Activated CD8-positive, alpha-beta memory T cell treated with anti-CD3 and anti-CD28 coated beads, Interleukin-2, amount 10 ng/mL, durations not matched to agents 7 days and 5 days (primary cell): ENCODE measurements at regions not wholly inside any gene's neighbourhood (a gene's known extent, or its start where the extent isn't known, plus 50 kb on each side); places are given as distances from the start of the nearest gene placed in this dataset.

Experiments
- ATAC-seq: fragments of 150-1000 bp; cut with Tn5 transposase; one replicate; pipeline ENCODE4 v1.10.0; 2021; ENCODE audit warnings: moderate library complexity
- CTCF ChIA-PET: fragments of 350-600 bp; sonication (Branson Sonifier 250); formaldehyde crosslinking; loops from one replicate; lab custom pipeline; 2021; ENCODE audit warnings: antibody characterized with exemption; lab: Charles Lee
- DNase-seq: peaks from one replicate; pipeline ENCODE4 v3.0.0-alpha.2; 2020
- H3K27ac Mint-ChIP-seq: one replicate; pipeline ENCODE4 v1.8.0; 2021; ENCODE audit warnings: mild to moderate bottlenecking, mixed read lengths
- H3K27me3 Mint-ChIP-seq: one replicate; pipeline ENCODE4 v1.8.0; 2021; ENCODE audit warnings: mixed read lengths
- H3K36me3 Mint-ChIP-seq: one replicate; pipeline ENCODE4 v1.8.0; 2021; ENCODE audit warnings: mild to moderate bottlenecking, mixed read lengths
- H3K4me1 Mint-ChIP-seq: one replicate; pipeline ENCODE4 v1.8.0; 2021; ENCODE audit warnings: mixed read lengths
- H3K4me3 Mint-ChIP-seq: one replicate; pipeline ENCODE4 v1.8.0; 2021; ENCODE audit warnings: mild to moderate bottlenecking, moderate library complexity, mixed read lengths
- H3K9me3 Mint-ChIP-seq: one replicate; pipeline ENCODE4 v1.8.0; 2022; ENCODE audit warnings: low read depth, mixed read lengths

DNA sequence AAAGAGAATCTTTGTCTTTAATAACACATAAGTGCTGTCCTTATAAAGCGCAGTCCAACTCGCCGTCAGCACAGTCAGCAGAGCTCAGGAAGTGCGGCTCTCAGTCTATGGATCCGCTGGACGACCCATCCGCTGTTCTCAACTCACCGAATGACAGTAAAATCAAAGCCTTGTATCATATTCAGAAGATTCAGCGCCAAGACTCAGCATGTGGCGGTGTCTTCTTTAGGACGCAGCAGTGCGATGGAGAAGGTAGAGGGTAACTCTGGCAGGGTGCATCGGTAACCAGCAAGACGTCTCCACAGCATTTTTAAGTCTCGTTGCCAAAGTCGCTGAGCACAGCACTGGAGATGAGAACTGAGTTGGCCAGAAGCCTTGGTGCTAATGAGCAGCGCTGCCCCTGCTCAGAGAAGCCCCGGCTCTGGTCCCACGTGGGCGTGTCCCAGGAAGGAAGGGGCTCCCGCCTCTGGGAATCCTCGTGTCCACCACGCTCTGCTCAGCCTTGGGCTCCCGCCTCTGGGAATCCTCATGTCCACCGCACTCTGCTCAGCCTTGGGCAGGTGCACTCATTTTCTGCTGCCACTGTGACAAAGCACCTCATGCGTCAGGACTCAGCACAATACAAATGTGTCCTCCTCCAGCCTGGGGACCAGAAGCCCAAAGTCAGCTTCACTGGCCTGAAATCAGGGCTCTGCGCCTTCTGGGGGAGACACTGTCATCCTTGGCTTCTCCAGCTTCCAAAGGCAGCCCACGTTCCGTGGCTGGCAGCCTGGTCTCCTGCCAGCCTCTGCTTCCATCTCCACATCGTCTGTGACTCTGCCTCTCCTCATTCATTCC is 238.0 kb upstream of the SALL3 start:
- Mint-ChIP-seq H3K9me3 (no peaks in the 10 kb centered on the region), H3K4me1 (no peaks in the 10 kb centered on the region), H3K4me3 (no peak overlapping the region), H3K27ac (no peak overlapping the region), H3K27me3 (no peaks in the 10 kb centered on the region), H3K36me3 (no peaks in the 10 kb centered on the region)
- DNase-seq, result no peak
- no peak for ATAC-seq
- CTCF ChIA-PET, result no interaction called here

DNA sequence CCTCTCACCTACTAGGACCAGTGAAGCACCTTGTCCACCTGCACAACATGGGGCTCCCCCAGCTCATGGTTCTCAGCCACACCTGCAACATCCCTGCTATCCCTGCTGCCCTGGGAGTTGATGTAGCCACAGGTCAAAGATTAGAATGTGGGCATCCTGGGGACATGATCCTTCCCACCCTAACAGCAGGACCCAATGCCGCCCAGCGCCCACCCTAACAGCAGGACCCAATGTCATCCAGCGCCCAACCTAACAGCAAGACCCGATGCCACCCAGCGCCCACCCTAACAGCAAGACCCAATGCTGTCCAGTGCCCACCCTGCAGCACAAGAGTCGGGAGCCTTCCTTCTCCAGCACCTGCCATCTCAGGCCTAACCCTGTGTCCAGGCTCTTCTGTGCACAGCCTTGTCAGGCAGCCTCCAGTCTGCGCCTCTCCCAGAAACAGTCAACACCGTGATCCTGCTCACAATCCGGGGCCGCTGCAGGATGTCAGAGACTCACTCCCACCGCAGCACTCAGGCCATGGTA is 237.3 kb upstream of the SALL3 start:
- no peak for DNase-seq
- Mint-ChIP-seq H3K27ac (no peak overlapping the region), H3K27me3 (no peaks in the 10 kb centered on the region), H3K4me3 (no peak overlapping the region), H3K9me3 (no peaks in the 10 kb centered on the region), H3K4me1 (no peaks in the 10 kb centered on the region), H3K36me3 (no peaks in the 10 kb centered on the region)
- CTCF ChIA-PET, result no interaction called here
- no peak for ATAC-seq

DNA sequence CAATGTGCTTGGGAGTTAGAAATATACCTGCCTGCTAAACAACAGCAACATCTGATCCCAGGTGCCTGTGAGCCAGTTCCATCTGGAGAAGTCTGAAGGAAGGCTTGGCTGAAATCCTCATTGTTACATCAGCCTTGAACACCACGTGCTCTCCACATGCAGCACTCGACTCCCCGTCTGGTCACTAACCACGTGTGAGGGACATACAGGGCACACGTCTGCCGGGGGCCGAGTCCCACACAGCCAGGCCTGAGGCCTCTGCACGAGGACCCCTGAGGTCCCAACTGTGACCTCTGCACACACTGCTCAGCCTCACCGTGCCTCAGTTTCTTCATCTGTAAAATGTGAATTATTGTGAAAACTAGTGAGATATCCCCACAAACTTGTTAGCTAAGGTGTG is 236.5 kb upstream of the SALL3 start:
- Mint-ChIP-seq H3K27me3 (no peaks in the 10 kb centered on the region), H3K9me3 (no peaks in the 10 kb centered on the region), H3K27ac (no peak overlapping the region), H3K36me3 (no peaks in the 10 kb centered on the region), H3K4me1 (no peaks in the 10 kb centered on the region), H3K4me3 (no peak overlapping the region)
- CTCF ChIA-PET, result no interaction called here
- DNase-seq (no peak), ATAC-seq (no peak)

DNA sequence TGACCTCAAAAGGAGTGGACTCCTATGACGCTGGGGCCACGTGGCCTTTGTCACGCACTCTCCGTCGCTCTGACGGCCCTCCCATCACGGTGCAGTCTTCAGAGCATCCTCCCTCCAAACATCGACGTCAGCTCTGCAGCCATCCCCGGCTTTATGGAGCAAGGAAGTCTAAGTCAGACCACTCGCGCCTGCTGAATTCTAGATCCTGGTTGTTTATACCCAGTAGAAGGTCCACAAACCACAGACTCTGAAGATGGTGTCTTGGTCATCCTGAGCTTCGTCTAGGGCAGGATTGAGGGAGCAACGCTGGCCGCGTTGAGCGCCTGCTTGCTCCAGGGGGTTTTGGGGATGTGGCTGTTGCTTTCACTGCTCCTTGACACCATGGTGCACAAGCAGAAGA is 228.0 kb upstream of the SALL3 start:
- CTCF ChIA-PET, result no interaction called here
- ATAC-seq, result no peak
- Mint-ChIP-seq H3K27me3 (no peaks in the 10 kb centered on the region), H3K27ac (no peak overlapping the region), H3K36me3 (no peaks in the 10 kb centered on the region), H3K4me3 (no peak overlapping the region), H3K4me1 (no peaks in the 10 kb centered on the region), H3K9me3 (no peaks in the 10 kb centered on the region)
- no peak for DNase-seq

DNA sequence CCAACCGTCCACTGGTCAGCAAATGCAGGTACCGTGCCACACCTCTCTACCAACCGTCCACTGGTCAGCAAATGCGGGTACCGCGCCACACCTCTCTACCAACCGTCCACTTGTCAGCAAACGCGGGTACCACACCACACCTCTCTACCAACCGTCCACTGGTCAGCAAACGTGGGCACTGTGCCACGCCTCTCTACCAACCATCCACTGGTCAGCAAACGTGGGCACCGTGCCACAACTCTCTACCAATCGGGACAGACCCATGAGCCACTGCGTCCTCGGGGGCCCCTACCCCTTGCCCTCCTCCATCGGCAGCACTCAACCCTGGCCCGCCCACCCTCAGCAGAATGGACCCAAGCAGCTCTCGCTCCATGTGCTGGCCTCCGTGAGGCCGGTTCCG is 226.4 kb upstream of the SALL3 start:
- Mint-ChIP-seq H3K4me3 (no peak overlapping the region), H3K36me3 (no peaks in the 10 kb centered on the region), H3K27me3 (no peaks in the 10 kb centered on the region), H3K27ac (no peak overlapping the region), H3K4me1 (no peaks in the 10 kb centered on the region), H3K9me3 (no peaks in the 10 kb centered on the region)
- CTCF ChIA-PET, result no interaction called here
- ATAC-seq (no peak), DNase-seq (no peak)

DNA sequence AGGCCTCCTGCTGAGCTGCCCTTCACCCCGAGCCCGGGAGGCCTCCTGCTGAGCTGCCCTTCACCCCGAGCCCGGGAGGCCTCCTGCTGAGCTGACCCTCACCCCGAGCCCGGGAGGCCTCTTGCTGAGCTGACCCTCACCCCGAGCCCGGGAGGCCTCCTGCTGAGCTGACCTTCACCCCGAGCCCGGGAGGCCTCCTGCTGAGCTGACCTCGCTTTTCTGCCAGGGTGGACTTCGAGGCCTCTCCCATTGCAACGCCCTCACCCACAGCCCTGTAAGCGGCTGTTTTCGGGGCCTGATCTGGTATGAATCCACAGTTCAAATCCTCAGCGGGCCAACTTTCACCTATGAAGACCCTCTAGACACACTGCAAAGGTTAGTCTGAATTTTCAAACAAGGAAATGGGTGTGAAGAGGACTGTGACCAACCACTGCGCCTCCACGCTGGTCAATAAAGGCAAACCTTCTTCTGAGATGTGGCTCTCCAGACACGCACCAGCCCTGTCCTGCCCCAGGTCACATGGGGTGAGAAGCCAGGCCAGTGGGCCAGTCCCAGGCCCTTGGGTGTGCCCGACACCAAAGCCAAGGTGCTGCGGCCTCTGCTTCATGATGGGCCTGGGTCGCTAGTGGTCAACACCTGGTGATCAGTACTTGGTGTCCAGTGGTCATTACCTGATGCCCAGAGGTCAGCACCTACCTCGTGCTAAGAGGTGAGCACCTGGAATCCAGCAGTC is 225.1 kb upstream of the SALL3 start:
- H3K9me3 Mint-ChIP-seq, result no peaks in the 10 kb centered on the region
- no peaks in the 10 kb centered on the region for H3K36me3 Mint-ChIP-seq
- H3K27ac Mint-ChIP-seq, result no peak overlapping the region
- H3K27me3 Mint-ChIP-seq, result no peaks in the 10 kb centered on the region
- no peak overlapping the region for H3K4me3 Mint-ChIP-seq
- ATAC-seq, result no peak
- H3K4me1 Mint-ChIP-seq, result no peaks in the 10 kb centered on the region
- DNase-seq, result no peak
- CTCF ChIA-PET, result no interaction called here

DNA sequence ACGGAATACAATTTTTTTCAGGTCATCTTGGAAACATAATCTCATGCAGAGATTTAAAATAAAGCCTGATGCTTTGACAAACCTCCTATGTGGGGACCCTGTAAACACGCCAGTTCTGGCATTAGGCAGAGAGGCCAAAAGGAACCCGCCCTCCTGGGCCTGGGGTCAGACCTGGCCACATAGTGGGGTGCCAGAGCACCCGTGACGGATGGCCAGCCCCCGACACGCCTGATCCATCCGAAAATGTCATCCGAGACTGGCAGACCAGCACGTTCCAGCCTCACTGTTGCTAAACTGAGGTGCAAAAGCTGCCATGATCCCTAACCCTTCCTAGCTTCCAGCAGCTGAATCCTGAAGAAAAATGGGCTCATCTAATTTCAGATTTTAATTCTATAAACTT is 222.6 kb upstream of the SALL3 start:
- no peaks in the 10 kb centered on the region for H3K36me3 Mint-ChIP-seq
- CTCF ChIA-PET, result no interaction called here
- ATAC-seq (no peak), DNase-seq (no peak)
- H3K27ac Mint-ChIP-seq, result no peak overlapping the region
- no peaks in the 10 kb centered on the region for H3K27me3 Mint-ChIP-seq
- no peaks in the 10 kb centered on the region for H3K4me1 Mint-ChIP-seq
- no peak overlapping the region for H3K4me3 Mint-ChIP-seq
- no peaks in the 10 kb centered on the region for H3K9me3 Mint-ChIP-seq

DNA sequence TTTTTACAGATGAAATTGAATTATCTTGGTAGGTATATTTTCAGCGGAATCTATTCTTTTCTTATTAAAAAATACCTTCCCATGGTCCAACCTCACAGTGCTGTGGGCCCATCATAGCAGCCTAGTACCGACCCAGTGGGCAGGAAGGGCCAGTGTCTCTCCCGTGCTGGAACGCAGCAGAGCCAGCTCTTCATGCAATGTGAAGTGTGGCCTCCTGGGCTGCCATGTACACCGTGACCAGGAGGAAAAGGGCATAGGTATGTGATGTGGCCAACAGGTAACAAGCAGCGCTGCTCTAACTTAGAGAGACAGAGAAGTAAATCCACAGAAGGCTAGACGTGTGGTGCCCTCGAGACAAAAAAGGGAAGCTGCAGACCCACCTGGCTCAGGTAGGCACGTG is 221.1 kb upstream of the SALL3 start:
- Mint-ChIP-seq H3K27ac (no peak overlapping the region), H3K4me3 (no peak overlapping the region), H3K4me1 (no peaks in the 10 kb centered on the region), H3K9me3 (peaks cover 9% of the 10 kb centered on the region), H3K36me3 (no peaks in the 10 kb centered on the region), H3K27me3 (no peaks in the 10 kb centered on the region)
- CTCF ChIA-PET, result no interaction called here
- DNase-seq (no peak), ATAC-seq (no peak)

DNA sequence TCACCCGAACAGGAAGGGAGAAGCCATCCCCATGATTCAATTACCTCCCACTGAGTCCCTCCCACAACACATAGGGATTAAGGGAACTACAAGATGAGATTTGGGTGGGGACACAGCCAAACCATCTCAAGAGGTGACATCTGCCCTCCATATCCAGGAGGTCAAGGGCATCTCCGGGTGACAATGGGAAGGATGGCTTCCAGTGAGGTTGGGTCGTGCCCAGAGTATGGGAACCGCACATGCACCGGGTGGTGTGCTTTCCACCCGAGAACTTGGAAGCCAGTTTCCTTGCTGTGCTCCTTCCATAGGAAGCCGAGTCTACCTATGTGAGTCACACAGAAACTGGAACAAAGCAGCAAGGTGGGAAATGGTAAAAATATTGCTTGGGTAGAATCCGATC is 216.9 kb upstream of the SALL3 start:
- Mint-ChIP-seq H3K4me3 (no peak overlapping the region), H3K27me3 (no peaks in the 10 kb centered on the region), H3K4me1 (no peaks in the 10 kb centered on the region), H3K9me3 (peaks cover 11% of the 10 kb centered on the region), H3K36me3 (no peaks in the 10 kb centered on the region), H3K27ac (no peak overlapping the region)
- ATAC-seq, result no peak
- no peak for DNase-seq
- CTCF ChIA-PET, result no interaction called here

DNA sequence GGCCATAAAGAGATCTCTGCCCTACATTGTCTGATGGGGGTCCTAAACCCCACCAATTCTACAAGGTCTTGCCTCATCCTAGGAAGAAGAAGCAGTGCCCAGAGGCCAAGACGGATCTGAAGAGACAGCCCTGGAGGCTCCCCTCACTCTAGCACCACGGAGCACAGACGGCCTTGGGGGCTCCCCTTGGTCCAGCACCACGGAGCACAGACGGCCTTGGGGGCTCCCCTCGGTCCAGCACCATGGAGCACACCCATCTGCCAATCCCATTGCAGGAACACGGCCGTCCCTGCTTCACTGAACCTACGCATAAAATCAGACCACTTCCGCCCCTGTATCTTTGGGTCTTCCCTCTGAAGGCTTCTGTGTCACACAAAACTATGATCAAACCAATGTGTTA is 215.1 kb upstream of the SALL3 start:
- H3K4me1 Mint-ChIP-seq, result no peaks in the 10 kb centered on the region
- H3K27ac Mint-ChIP-seq, result no peak overlapping the region
- DNase-seq (no peak), ATAC-seq (no peak)
- H3K36me3 Mint-ChIP-seq, result no peaks in the 10 kb centered on the region
- H3K27me3 Mint-ChIP-seq, result peaks cover 4% of the 10 kb centered on the region
- CTCF ChIA-PET, result no interaction called here
- H3K4me3 Mint-ChIP-seq, result no peak overlapping the region
- H3K9me3 Mint-ChIP-seq, result peaks cover 11% of the 10 kb centered on the region

DNA sequence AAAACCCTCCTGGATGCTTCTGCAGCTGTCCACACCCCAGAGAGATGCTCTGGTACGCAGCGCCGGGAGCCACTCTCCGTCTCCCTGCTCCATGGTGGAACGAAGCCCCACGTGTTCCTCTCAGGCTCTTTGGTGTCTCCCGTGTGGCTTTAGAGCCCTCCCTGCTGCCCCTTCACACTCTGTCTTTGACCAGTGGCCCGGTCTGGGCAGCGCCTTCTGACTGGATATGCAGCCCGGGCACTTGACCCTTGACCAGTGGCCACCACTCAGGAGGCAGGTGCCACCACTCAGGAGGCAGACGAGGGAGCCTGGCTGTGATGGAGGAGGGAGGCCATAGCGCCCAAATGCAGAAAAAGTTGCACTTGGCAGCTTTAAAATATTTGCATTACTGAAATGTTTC is 214.5 kb upstream of the SALL3 start:
- Mint-ChIP-seq H3K27me3 (peaks cover 4% of the 10 kb centered on the region), H3K4me3 (no peak overlapping the region), H3K27ac (no peak overlapping the region), H3K4me1 (no peaks in the 10 kb centered on the region), H3K36me3 (no peaks in the 10 kb centered on the region), H3K9me3 (peaks cover 11% of the 10 kb centered on the region)
- ATAC-seq (no peak), DNase-seq (no peak)
- CTCF ChIA-PET, result no interaction called here

DNA sequence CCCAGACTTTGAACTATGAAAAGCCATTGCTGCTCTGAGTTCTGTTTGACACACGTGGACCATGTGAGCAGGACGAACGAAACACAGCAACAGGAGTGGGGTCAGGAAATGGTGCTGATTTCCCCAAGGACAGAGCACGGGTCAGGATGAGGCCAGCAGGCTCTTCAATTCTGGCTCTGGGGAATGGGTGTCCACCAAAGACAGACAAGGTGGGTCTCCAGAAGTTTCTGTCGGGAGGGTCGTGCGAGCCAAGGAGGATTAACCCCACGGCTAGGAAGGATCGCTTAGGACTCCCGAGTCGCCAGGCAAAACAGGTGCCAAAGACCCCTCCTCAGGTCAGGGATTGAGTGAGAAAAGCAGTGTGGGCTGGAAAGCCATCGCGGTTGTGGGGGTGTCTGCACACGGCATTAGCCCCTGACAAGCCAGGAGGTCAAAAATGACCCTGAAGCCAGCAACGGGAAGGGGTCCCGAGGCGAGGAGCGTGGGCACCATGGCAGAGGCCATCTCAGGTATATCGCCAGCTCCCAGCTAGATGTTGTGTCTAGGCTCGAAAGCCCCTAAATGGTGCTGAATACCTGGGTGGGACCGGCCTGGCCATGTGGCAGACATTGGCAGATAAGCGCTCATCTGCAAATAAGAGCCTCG is 213.9 kb upstream of the SALL3 start:
- Mint-ChIP-seq H3K9me3 (peaks cover 11% of the 10 kb centered on the region), H3K27me3 (peaks cover 4% of the 10 kb centered on the region), H3K36me3 (no peaks in the 10 kb centered on the region), H3K27ac (no peak overlapping the region), H3K4me3 (no peak overlapping the region), H3K4me1 (no peaks in the 10 kb centered on the region)
- CTCF ChIA-PET, result no interaction called here
- DNase-seq (no peak), ATAC-seq (no peak)

DNA sequence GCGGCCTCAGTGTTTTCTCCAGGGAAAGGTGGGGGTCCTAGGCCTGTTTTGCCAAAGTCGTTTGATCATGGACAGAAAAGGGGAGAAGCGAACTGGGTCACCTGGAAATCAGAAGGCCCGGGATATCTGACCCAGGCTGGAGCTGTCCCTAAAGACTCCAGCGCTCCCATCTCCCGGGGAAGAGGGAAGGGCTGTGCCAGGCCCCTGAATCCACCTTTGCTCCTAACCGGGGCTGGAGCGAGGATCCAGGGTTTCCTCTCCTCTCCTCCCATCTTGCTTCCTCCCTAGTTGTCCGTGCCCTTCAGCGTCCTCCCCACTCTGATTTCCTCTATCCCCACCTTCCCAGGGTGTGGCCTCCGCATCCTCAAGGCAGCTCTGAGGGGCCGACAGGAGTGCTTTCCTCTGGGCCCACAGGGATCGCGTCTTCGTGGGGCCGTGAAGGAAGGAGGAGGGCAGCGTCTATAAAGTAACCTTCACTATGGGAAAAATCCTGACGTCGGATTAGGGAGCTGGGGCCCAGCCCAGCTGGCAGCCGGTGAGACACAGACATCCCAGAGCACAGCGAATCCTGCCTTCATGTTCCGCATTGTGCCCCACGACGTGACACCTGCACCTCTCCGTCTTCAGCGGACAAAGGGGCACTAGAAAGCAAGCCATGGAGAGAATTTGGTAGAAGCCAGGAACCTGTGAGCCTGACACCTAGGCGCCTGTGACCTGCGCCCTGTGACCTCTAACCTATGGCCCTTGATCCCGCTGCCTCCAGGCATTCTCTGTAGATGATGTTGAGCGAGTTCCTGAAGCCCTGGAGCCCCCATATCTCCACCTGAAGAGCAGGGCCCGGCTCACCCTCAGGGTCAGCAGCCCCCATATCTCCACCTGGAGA is 212.7 kb upstream of the SALL3 start:
- no peaks in the 10 kb centered on the region for H3K36me3 Mint-ChIP-seq
- ATAC-seq (no peak), DNase-seq (no peak)
- no peak overlapping the region for H3K27ac Mint-ChIP-seq
- CTCF ChIA-PET, result no interaction called here
- no peak overlapping the region for H3K4me3 Mint-ChIP-seq
- peaks cover 11% of the 10 kb centered on the region for H3K9me3 Mint-ChIP-seq
- peaks cover 4% of the 10 kb centered on the region for H3K27me3 Mint-ChIP-seq
- H3K4me1 Mint-ChIP-seq, result no peaks in the 10 kb centered on the region
